GM18867 (cell line): ENCODE measurements at regions not wholly inside any gene's neighbourhood (a gene's known extent, or its start where the extent isn't known, plus 50 kb on each side); places are given as distances from the start of the nearest gene placed in this dataset.
"Not testable (repeated sequence)": the region's sequence is repeated elsewhere in the genome, so short reads cannot be mapped to it uniquely, and the experiment has no call there.

Experiments used
- ATAC-seq: cut with Tn5 transposase; IDR thresholded peaks from one replicate; pipeline ENCODE4 v1.9.1; 2021; ENCODE audit warnings: mild to moderate bottlenecking, moderate library complexity; ENCODE audit not compliant: unreplicated experiment

- no peak for ATAC-seq
These were observed 102.0 kb downstream of the CARTPT start for GRCh38 chr5:71821029-71821428.

GRCh38 chr5:71822065-71822464 is 103.0 kb downstream of the CARTPT start:
- not testable (repeated sequence) for ATAC-seq

- ATAC-seq = no peak
These were observed 106.9 kb downstream of the CARTPT start for GRCh38 chr5:71825992-71826391.

- no peak for ATAC-seq
These were observed 109.4 kb downstream of the CARTPT start for GRCh38 chr5:71828291-71829040.

- ATAC-seq = no peak
These were observed 110.1 kb downstream of the CARTPT start for GRCh38 chr5:71829206-71829605.

GRCh38 chr5:71830681-71831539 is 111.8 kb downstream of the CARTPT start:
- no peak for ATAC-seq

- no peak for ATAC-seq
These were observed 114.0 kb downstream of the CARTPT start for GRCh38 chr5:71832812-71833715.

GRCh38 chr5:71834601-71835000 is 115.5 kb downstream of the CARTPT start:
- no peak for ATAC-seq

- ATAC-seq = no peak
These were observed 117.0 kb downstream of the CARTPT start for GRCh38 chr5:71836084-71836483.

- no peak for ATAC-seq
These were observed 117.6 kb downstream of the CARTPT start for GRCh38 chr5:71836559-71837112.

- ATAC-seq = no peak
These were observed 119.2 kb downstream of the CARTPT start for GRCh38 chr5:71838286-71838685.

- ATAC-seq = no peak
These were observed 120.2 kb downstream of the CARTPT start for GRCh38 chr5:71839096-71839884.

- ATAC-seq = no peak
These were observed 122.0 kb downstream of the CARTPT start for GRCh38 chr5:71841107-71841506.

- no peak for ATAC-seq
These were observed 124.0 kb downstream of the CARTPT start for GRCh38 chr5:71843111-71843510.

- no peak for ATAC-seq
These were observed 125.8 kb downstream of the CARTPT start for GRCh38 chr5:71844862-71845261.

GRCh38 chr5:71859515-71859914 is 140.4 kb downstream of the CARTPT start:
- ATAC-seq = no peak

GRCh38 chr5:71860048-71860447 is 141.0 kb downstream of the CARTPT start:
- ATAC-seq = no peak

- ATAC-seq = no peak
These were observed 142.6 kb downstream of the CARTPT start for GRCh38 chr5:71861682-71862081.

GRCh38 chr5:71862087-71862486 is 143.0 kb downstream of the CARTPT start:
- ATAC-seq = no peak

GRCh38 chr5:71862507-71863060 is 143.5 kb downstream of the CARTPT start:
- no peak for ATAC-seq
